ENCODE measurements at regions not wholly inside any gene's neighbourhood (a gene's known extent, or its start where the extent isn't known, plus 50 kb on each side); places are given as distances from the start of the nearest gene placed in this dataset.

DNA sequence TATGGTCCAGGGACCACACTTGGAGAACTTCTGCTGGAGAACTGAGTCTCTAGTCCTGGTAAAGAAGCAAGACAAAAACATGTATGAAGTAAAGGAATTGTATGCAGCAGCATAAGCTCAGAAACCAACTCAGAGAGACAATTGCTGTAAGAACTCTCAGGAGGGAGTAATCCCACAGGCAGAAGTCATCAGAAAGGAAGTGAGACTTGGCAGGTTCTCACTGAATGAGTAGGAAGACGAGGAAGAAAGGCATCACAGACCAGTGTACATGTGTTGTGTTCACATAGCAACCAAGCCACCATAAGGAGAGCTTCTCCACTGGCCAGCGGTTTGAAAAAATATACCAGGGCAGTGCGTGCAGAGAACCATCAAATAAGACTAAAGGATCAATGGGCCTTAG is 57.9 kb upstream of the FST start:
- TF ChIP-seq, protein P1, sequence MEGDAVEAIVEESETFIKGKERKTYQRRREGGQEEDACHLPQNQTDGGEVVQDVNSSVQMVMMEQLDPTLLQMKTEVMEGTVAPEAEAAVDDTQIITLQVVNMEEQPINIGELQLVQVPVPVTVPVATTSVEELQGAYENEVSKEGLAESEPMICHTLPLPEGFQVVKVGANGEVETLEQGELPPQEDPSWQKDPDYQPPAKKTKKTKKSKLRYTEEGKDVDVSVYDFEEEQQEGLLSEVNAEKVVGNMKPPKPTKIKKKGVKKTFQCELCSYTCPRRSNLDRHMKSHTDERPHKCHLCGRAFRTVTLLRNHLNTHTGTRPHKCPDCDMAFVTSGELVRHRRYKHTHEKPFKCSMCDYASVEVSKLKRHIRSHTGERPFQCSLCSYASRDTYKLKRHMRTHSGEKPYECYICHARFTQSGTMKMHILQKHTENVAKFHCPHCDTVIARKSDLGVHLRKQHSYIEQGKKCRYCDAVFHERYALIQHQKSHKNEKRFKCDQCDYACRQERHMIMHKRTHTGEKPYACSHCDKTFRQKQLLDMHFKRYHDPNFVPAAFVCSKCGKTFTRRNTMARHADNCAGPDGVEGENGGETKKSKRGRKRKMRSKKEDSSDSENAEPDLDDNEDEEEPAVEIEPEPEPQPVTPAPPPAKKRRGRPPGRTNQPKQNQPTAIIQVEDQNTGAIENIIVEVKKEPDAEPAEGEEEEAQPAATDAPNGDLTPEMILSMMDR (conservative IDR thresholded peaks at IDR 0.05): no peak
- TF ChIP-seq ZFX (IDR thresholded peaks at IDR 0.05): no peak

All from C4-2B (cell line).